ENCODE measurements at regions not wholly inside any gene's neighbourhood (a gene's known extent, or its start where the extent isn't known, plus 50 kb on each side); places are given as distances from the start of the nearest gene placed in this dataset.
A peak's percentile ranks its signal among the peaks of the same experiment; 100 is the strongest.

DNA sequence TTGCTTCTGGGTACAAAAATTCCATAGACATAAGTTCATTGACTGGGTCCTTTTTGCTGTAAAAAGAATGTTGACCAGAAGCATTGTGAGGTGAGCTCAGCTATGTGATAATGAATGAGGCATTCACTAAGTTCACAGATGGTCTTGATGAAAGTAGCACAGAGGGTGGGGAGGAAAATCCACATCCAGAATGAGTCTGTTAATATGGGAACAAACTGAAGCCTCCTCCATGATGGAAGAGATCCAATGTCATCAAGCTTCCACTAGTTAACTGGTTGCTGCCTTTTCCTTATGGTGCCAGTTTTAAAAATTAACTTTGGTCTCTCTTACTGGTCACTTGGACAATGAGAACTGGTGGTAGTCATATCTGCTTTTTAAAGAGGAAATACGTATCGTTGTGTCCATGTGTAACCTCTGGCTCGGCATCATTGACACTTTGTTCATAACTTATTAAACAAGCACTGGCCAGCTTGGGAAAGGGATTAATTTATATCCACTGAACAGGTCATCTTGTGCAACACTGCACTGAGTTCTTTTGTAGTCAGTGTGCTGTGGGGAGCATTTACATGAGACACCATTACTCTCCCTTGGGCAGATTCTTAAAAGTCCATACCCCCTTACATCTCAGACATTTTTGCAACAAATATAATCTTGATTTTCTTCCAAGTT is 88.6 kb downstream of the ADAMTS1 start:
- Mint-ChIP-seq H3K4me3 (no peak overlapping the region), H3K27me3 (no peaks in the 10 kb centered on the region), H3K4me1 (no peaks in the 10 kb centered on the region), H3K27ac (no peak overlapping the region), H3K36me3 (ENCODE audit: low read depth) (no peaks in the 10 kb centered on the region), H3K9me3 (no peaks in the 10 kb centered on the region)
- DNase-seq: no peak
- intact Hi-C loops (cut with micrococcal nuclease): no loop called here

DNA sequence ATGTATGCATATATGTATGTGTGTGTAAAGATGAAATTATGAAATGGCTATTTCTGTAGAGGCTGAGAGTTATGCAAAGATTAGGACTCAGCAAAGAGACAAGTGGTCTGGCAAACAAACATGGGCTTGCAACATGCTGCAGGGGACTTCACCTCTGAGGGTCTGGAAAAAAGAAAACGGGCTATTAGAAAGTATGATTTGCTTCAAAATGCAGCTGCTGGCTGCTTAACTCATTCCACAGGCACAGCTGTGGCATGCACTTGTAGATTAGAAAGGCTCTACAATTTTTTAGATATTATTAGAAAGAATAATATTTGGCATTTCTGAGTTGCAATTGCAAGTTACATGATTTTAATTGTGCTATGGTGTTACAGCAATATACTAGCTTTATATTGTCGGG is 90.4 kb downstream of the ADAMTS1 start:
- intact Hi-C loops (cut with micrococcal nuclease): no loop called here
- no peaks in the 10 kb centered on the region for H3K36me3 Mint-ChIP-seq (ENCODE audit: low read depth)
- no peaks in the 10 kb centered on the region for H3K27me3 Mint-ChIP-seq
- DNase-seq: no peak
- no peaks in the 10 kb centered on the region for H3K4me1 Mint-ChIP-seq
- H3K9me3 Mint-ChIP-seq: no peaks in the 10 kb centered on the region
- H3K4me3 Mint-ChIP-seq: no peak overlapping the region
- no peak overlapping the region for H3K27ac Mint-ChIP-seq

DNA sequence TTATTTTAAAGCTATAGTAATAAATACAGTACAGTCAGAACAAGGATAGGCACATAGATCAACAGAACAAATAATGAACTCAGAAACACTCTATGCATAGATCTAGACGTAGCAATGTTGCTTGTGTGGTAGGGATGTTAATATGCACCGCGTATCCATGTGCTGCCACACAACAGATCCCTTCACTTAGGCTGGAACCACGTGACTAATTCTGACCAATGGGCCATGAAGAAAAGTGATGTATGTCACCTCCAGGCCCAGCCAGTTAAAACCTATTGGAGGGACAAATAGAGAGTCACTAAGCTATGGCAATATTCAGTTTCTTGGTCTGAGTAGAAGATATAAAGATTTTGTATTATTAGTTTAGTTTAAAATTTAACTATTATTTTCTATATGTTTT is 91.4 kb downstream of the ADAMTS1 start:
- H3K4me1 Mint-ChIP-seq: no peaks in the 10 kb centered on the region
- no peak overlapping the region for H3K27ac Mint-ChIP-seq
- no peak overlapping the region for H3K4me3 Mint-ChIP-seq
- H3K27me3 Mint-ChIP-seq: no peaks in the 10 kb centered on the region
- DNase-seq: no peak
- no peaks in the 10 kb centered on the region for H3K9me3 Mint-ChIP-seq
- H3K36me3 Mint-ChIP-seq (ENCODE audit: low read depth): no peaks in the 10 kb centered on the region
- intact Hi-C loops (cut with micrococcal nuclease): no loop called here

DNA sequence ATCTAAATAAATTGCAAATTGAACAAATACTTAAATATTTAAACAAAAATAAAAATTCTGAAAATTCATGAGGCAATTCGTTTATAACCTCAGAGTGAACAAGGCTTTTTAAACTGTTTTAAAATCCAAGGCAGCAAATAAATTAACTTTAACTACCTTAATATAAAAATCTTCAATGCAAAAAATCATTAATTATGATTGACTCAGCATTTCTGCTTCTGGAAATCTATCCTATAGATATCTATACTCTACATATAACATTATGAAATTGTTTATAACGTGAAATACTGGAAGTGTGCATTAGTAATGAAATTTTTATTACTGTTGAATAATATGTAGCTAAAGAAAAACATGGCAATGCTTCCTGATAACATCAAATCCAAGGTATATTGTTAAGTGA is 92.4 kb downstream of the ADAMTS1 start:
- Mint-ChIP-seq H3K9me3 (no peaks in the 10 kb centered on the region), H3K27ac (no peak overlapping the region), H3K36me3 (ENCODE audit: low read depth) (no peaks in the 10 kb centered on the region), H3K4me3 (no peak overlapping the region), H3K4me1 (no peaks in the 10 kb centered on the region), H3K27me3 (no peaks in the 10 kb centered on the region)
- DNase-seq: no peak
- intact Hi-C loops (cut with micrococcal nuclease): no loop called here

DNA sequence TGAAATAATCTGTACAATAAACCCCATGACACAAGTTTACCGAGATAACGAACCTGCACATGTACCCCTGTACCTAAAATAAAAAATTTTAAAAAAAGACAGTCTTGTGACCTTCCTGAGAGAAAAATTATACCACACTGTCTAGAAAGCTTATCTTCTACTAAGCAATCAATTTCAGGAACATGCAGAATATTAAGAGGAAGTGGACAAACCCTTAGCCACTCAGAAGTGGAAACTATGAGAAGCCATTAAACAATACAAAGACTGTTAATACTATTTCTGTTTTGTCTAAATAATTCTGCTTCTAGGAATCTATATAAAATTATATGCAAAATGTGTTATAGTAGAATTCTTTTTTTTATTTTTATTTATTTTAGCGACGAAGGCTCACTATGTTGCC is 93.9 kb downstream of the ADAMTS1 start:
- H3K36me3 Mint-ChIP-seq (ENCODE audit: low read depth): no peaks in the 10 kb centered on the region
- H3K9me3 Mint-ChIP-seq: no peaks in the 10 kb centered on the region
- intact Hi-C loops (cut with micrococcal nuclease): no loop called here
- no peaks in the 10 kb centered on the region for H3K4me1 Mint-ChIP-seq
- DNase-seq: no peak
- H3K27ac Mint-ChIP-seq: no peak overlapping the region
- H3K27me3 Mint-ChIP-seq: no peaks in the 10 kb centered on the region
- H3K4me3 Mint-ChIP-seq: no peak overlapping the region

DNA sequence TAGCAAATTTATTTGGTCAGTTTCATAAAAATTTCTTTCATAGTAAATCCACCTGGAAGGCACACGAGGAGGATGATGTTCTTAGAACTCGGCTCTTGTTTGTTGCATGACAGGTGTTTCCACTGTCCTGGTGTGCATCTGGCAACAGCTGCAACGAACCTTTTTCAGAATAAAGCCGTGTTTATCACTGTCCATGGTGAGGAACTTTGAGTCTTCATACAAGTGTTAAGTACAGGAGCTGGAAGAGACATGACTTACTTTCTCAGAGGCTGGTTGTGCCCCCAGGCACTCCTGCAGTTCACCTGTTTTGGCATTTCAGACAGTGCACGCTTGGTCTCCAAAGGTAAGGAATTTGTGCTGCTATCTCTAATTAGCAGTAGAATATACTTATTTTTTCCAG is 97.1 kb downstream of the ADAMTS1 start:
- Mint-ChIP-seq H3K4me3 (no peak overlapping the region), H3K27ac (no peak overlapping the region), H3K4me1 (no peaks in the 10 kb centered on the region), H3K27me3 (no peaks in the 10 kb centered on the region), H3K36me3 (ENCODE audit: low read depth) (no peaks in the 10 kb centered on the region), H3K9me3 (no peaks in the 10 kb centered on the region)
- DNase-seq: no peak
- intact Hi-C loops (cut with micrococcal nuclease): no loop called here

DNA sequence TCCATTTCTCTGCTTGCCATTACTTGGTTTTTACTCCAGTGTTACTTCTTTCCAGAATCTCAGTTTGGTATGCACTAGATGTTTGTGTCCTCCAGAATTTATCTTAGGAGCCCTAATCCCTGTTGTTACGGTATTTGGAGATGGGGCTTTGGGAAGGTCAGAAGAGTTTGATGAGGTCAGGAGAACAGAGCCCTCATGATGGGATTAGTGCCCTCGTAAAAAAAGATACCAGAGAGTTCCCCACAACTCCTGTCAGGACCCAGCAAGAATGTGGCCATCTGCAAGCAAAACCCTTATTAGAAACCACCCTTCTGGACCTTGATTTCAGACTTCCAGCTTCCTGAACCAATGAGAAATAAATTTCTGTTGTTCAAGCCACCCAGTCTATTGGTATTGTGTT is 98.0 kb downstream of the ADAMTS1 start:
- intact Hi-C loops (cut with micrococcal nuclease): no loop called here

DNA sequence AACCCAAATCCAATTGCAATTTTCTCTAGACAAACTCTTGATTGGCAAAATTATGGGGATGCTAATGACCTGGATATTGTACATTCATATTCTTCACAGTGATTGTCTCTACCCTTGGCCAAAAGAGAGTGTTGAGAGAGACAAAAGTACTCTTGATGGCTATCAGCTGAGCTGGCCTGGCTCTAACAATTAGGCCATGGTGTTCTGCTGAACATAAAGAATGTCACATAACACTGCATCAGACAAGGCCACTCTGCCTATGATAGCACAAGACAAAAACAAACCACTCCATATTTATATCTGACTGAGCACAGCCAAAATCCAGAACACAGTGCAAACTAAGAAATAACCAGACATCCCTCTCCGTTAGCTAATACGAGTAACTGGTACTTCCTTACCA is 101.7 kb downstream of the ADAMTS1 start:
- Mint-ChIP-seq H3K9me3 (no peaks in the 10 kb centered on the region), H3K27me3 (no peaks in the 10 kb centered on the region), H3K27ac (no peak overlapping the region), H3K4me3 (no peak overlapping the region), H3K36me3 (ENCODE audit: low read depth) (no peaks in the 10 kb centered on the region), H3K4me1 (no peaks in the 10 kb centered on the region)
- no peak for DNase-seq
- intact Hi-C loops (cut with micrococcal nuclease): no loop called here

More for the DNA sequence above, 98.0 kb downstream of the ADAMTS1 start:
- no peak for DNase-seq
- Mint-ChIP-seq H3K27ac (no peak overlapping the region), H3K36me3 (ENCODE audit: low read depth) (no peaks in the 10 kb centered on the region), H3K4me3 (no peak overlapping the region), H3K9me3 (no peaks in the 10 kb centered on the region), H3K27me3 (no peaks in the 10 kb centered on the region), H3K4me1 (no peaks in the 10 kb centered on the region)

DNA sequence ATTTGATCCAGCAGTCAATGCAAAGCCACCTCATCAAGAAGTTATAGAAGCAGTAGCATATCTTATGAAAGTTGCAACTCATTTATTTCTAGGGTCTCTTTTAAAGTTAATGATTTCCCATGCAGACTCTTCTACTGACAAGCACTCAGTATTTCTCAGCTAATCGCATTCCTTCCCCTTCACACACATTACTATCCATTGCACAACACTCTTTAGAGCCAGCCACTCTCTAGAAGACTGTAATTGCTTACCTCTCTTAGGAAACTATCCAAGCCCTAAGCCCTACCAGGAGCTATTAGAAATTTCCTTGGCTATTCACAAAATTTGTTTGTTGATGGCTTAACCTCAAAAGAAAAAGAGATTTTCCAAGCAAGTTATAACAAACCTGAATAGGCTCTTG is 106.0 kb downstream of the ADAMTS1 start:
- Mint-ChIP-seq H3K36me3 (ENCODE audit: low read depth) (no peaks in the 10 kb centered on the region), H3K9me3 (no peaks in the 10 kb centered on the region), H3K27ac (no peak overlapping the region), H3K4me3 (no peak overlapping the region), H3K4me1 (no peaks in the 10 kb centered on the region), H3K27me3 (no peaks in the 10 kb centered on the region)
- DNase-seq: no peak
- intact Hi-C loops (cut with micrococcal nuclease): no loop called here

DNA sequence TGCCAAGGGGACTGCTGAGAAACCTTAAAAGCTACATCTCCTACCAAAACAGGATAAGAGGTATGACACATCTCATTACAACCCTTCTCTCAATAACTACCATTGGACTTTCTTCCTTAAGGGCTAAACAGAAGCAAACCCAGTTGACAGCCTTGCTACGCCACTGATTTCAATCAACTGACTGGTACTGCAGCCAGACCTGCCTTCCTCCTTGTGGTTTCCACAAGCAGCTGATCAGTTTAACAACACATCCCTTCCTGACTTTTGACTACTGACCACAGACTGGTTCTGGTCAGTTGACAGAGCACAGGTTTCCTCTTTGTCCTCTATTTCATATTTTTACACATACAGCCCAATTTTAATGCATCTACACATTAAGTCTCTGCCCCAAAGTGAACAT is 108.8 kb downstream of the ADAMTS1 start:
- H3K27me3 Mint-ChIP-seq: no peaks in the 10 kb centered on the region
- H3K9me3 Mint-ChIP-seq: no peaks in the 10 kb centered on the region
- no peaks in the 10 kb centered on the region for H3K4me1 Mint-ChIP-seq
- H3K4me3 Mint-ChIP-seq: no peak overlapping the region
- intact Hi-C loops (cut with micrococcal nuclease): no loop called here
- no peak overlapping the region for H3K27ac Mint-ChIP-seq
- DNase-seq: no peak
- no peaks in the 10 kb centered on the region for H3K36me3 Mint-ChIP-seq (ENCODE audit: low read depth)

DNA sequence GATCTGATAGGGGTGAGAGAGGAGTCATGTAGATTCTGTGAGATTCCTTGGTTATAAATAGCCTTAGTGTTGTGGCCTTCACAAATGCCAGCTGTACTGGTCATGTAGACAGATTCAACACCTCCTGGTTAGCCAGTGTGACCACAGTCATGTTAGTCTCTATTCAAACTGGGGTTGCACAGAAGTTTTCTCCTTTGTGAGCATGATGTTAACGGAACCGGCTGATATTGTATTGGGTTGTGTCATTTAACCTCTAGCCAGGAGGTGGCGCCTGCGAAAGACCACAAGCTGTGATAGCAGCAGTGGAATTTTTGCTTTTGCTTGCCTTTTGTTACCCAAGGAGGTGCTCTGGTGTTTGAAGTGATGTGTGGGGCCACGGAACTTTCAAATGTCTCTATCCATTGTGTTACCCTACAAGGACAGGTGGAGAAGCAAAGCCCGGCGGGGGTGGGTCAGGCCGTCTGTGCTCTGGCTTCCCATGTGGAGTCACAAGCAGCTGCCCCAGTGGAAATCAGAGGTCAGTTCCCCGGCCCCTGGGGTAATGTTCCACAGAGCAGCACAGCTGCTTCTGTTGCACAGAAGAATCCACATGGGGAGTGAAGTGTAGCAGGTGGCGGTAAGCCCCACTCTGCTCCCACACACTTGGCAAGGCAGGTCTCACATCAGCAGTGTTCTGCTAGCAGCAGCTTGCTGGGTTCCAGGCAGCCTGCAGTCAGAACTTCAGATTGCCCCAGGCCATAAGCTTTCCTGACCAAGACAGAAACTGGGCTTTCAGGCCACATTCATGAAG is 112.6 kb downstream of the ADAMTS1 start:
- no peaks in the 10 kb centered on the region for H3K36me3 Mint-ChIP-seq (ENCODE audit: low read depth)
- no peak overlapping the region for H3K27ac Mint-ChIP-seq
- H3K4me1 Mint-ChIP-seq: no peaks in the 10 kb centered on the region
- no peaks in the 10 kb centered on the region for H3K9me3 Mint-ChIP-seq
- H3K4me3 Mint-ChIP-seq: no peak overlapping the region
- peak; percentile 66 for DNase-seq
- intact Hi-C loops (cut with micrococcal nuclease): no loop called here
- H3K27me3 Mint-ChIP-seq: no peaks in the 10 kb centered on the region

DNA sequence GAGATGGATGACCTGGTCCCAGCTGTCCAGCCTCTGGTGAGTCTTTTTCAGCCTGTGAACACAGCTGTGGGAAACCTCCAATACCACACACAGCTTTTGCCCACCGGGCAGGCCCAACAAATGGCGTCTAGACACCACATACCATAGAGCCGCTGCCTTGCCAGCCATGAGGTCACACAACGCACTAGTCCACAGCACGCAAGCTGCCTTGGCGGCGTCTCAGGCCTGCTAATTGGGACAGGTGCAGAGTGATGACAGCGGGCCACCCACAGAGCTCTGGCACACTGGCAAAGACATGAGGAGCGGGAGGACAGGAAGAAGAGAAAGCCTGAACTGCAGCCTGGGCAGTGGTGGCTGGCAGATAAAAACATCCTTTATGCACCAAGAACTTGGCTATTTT is 125.5 kb downstream of the ADAMTS1 start:
- intact Hi-C loops (cut with micrococcal nuclease): loop anchor here (5.0 kb wide), 1 partner anchor 822 kb away; no protein-coding TSS in a partner anchor
- Mint-ChIP-seq H3K4me3 (no peak overlapping the region), H3K36me3 (ENCODE audit: low read depth) (no peaks in the 10 kb centered on the region), H3K27me3 (no peaks in the 10 kb centered on the region), H3K9me3 (no peaks in the 10 kb centered on the region), H3K27ac (no peak overlapping the region), H3K4me1 (no peaks in the 10 kb centered on the region)
- DNase-seq: no peak

DNA sequence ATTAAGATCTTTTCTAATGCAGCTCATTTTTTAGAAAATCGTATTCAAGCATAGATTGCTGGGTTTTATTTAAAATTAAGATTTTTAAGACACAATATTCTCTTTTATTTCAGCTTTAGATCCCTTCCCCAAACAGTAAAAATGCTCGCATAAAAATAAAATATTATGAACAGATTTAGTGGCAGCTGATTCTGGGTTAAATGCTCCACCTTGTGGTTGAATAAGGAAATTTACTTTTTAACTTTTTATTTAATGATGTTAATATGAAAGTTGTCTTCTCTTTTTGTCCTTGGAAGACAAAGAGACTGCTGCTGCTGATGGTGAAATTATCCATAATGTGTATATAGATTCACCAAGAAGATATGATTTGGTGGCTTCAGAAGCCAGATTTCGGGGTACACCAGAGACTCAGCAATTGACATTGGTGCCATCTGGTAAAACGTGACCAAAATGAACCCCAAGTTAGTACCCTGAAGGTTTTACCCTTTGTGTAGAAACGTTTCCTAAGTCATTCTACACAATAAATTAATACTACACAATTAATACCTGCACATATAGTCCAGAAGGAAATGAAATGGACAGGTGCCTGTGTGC is 128.0 kb downstream of the ADAMTS1 start:
- DNase-seq: peak; percentile 43
- intact Hi-C loops (cut with micrococcal nuclease): loop anchor here (2.0 to 5.0 kb wide), 2 partner anchors 820 to 834 kb away; no protein-coding TSS in a partner anchor
- no peaks in the 10 kb centered on the region for H3K4me1 Mint-ChIP-seq
- H3K36me3 Mint-ChIP-seq (ENCODE audit: low read depth): no peaks in the 10 kb centered on the region
- H3K27ac Mint-ChIP-seq: no peak overlapping the region
- no peak overlapping the region for H3K4me3 Mint-ChIP-seq
- no peaks in the 10 kb centered on the region for H3K9me3 Mint-ChIP-seq
- H3K27me3 Mint-ChIP-seq: no peaks in the 10 kb centered on the region

DNA sequence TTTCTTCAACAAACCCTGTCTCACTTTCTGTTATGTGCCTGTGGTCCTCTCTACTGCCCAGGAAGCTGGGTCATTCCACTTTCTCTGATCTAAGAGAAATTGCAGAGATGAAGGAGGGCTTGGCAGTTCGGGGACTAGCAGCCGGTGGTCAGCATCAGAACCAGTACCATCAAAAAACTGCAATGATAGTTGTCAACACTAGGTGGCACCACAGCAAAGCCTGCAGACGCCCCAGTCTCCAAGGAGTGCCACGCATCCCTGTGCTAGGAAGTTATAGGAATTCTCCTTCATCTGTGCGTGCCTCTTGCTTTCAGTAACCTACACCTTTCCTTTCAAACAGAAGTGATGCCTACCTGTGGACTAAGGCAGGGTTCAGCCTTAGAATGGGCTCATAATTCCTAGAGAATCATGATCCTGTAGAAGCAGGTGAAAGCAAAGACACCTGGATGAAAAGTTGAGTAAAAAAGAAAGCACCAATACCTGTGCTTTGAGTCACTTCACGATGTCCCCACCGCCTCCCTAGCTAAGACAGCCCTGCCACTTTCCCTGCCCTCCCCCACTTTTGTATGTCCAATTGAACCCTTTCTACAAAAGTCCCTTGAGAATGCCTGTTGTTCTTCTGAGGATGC is 129.2 kb downstream of the ADAMTS1 start:
- intact Hi-C loops (cut with micrococcal nuclease): loop anchor here (2.0 to 5.0 kb wide), 2 partner anchors 819 to 833 kb away; no protein-coding TSS in a partner anchor
- Mint-ChIP-seq H3K27ac (no peak overlapping the region), H3K36me3 (ENCODE audit: low read depth) (no peaks in the 10 kb centered on the region), H3K27me3 (no peaks in the 10 kb centered on the region), H3K9me3 (no peaks in the 10 kb centered on the region), H3K4me1 (no peaks in the 10 kb centered on the region), H3K4me3 (no peak overlapping the region)
- DNase-seq: peak; percentile 75
